Epithelial cell of proximal tubule (primary cell): ENCODE measurements at regions not wholly inside any gene's neighbourhood (a gene's known extent, or its start where the extent isn't known, plus 50 kb on each side); places are given as distances from the start of the nearest gene placed in this dataset.
A peak's percentile ranks its signal among the peaks of the same experiment; 100 is the strongest.
"Not testable (repeated sequence)": the region's sequence is repeated elsewhere in the genome, so short reads cannot be mapped to it uniquely, and the experiment has no call there.

Source experiments
- DNase-seq: peaks from one replicate; pipeline ENCODE4 v3.0.0-alpha.2; 2011; ENCODE audit warnings: low read depth
- H3K4me3 ChIP-seq: 2 replicates; pipeline ENCODE4 v1.5.1; 2011; ENCODE audit warnings: low read depth, mild to moderate bottlenecking, low read length
- CTCF ChIP-seq: conservative IDR thresholded peaks from 2 replicates; pipeline ENCODE4 v1.5.1; 2012; ENCODE audit warnings: low read depth, mild to moderate bottlenecking, low read length

GRCh38 chr13:78884571-78884970 lies 225.6 kb upstream of the OBI1 start:
- no peak overlapping the region for H3K4me3 ChIP-seq
- no peak for TF ChIP-seq CTCF
- DNase-seq = no peak

- no peak overlapping the region for H3K4me3 ChIP-seq
- TF ChIP-seq CTCF = no peak
- DNase-seq = no peak
These were observed 222.8 kb upstream of the OBI1 start for GRCh38 chr13:78881751-78882150.

DNA sequence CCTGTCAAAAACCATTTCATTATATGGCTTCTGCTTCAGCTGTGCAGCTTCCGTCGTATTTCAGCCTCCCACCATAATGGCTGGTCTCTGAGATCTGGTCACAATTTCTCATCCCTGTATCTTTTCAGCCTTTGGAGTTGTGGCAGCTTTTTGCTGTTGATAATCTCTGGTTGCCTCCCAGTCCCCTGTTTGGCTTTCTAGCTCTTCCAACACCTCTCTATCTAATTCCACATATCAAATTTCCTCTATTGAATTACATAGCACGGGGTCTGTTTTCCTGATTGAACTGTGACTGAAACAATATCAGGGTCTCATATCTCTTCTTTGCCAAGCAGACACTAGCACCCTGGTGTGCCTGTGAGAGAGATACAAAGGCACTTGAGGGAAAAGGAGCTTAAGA lies 222.1 kb upstream of the OBI1 start:
- no peak overlapping the region for H3K4me3 ChIP-seq
- TF ChIP-seq CTCF = no peak
- DNase-seq = no peak

GRCh38 chr13:78876915-78877549 lies 218.1 kb upstream of the OBI1 start:
- H3K4me3 ChIP-seq = no peak overlapping the region
- DNase-seq = no peak
- TF ChIP-seq CTCF = no peak

DNA sequence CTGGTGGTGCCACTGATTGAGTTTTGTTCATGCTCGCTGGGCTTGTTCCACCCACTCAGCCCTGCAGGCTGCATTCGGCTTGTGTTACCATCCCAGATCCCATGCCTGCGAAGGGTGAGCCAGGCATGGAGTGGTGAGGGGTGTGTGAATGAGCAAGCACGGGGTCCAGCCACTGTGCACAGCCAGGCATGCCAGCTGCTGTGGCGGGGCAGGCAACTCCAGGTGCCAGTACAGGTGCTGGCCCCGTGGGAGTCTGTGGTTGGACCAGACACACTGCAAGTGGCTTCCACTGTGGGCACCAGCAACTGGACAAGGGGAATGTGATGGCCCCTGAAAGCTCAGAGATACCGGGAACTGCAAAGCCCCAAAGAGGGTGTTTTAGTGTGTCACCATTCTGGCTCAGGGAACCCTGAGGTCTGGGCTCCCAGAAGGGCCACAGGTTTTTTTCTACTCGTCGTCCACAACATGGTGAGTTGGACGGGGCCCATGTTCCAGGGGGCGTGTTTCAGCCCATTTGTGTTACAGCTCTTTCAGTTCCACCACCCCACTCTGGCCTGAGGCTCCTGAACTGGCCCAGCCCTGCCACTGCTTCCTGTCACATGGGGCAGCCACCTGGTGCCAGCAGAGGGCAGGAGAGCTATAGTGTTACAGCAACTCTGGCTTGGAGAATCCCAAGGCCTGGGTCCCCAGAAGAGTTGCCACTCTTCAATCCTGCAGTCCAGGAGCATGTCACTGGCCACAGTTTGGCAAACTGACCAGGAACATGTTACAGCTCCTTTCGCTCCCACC lies 217.0 kb upstream of the OBI1 start:
- no peak overlapping the region for H3K4me3 ChIP-seq
- no peak for DNase-seq
- no peak for TF ChIP-seq CTCF

DNA sequence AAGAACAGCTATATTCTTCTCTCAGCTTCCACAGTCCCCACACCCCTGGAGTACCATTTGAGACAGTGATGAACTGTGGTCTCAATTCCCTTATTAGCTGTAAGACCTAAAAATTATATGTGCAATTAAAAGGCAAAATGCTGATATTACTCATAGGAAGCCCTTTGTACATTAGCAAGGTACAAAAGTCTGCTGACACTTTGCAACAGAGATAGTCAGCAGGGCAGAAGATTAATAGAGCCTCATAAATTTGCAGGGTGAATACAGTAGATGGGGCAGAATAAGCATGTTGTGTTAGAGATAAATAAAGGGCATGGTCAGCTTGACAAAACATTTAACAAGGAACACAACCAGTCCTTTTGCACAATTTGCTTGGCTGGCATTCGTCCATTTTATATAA lies 210.0 kb upstream of the OBI1 start:
- no peak for TF ChIP-seq CTCF
- DNase-seq = no peak
- H3K4me3 ChIP-seq = no peak overlapping the region

DNA sequence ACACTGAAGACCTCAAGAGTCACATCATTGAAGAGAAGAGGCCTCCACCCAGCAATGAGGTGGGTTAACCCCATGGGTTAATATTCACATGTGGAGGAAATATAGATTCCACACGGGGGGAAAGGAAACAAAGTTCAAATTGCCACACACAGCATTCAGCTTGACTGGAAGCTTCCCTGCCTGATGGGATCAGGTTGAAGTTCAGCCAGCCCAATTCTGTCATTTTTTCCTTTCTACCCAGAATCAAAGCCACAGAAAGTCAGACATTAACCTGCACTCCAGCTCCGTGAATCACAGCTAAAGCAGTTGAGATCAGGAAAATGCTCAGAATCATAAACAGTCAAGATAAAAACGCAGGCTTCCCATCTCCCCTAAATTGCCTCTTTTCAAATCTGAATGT lies 208.7 kb upstream of the OBI1 start:
- no peak overlapping the region for H3K4me3 ChIP-seq
- no peak for TF ChIP-seq CTCF
- DNase-seq = peak; percentile 19

GRCh38 chr13:78866076-78866475 lies 207.1 kb upstream of the OBI1 start:
- not testable (repeated sequence) for H3K4me3 ChIP-seq, DNase-seq
